ENCODE measurements at regions not wholly inside any gene's neighbourhood (a gene's known extent, or its start where the extent isn't known, plus 50 kb on each side); places are given as distances from the start of the nearest gene placed in this dataset.
A peak's percentile ranks its signal among the peaks of the same experiment; 100 is the strongest.
"Not testable (repeated sequence)": the region's sequence is repeated elsewhere in the genome, so short reads cannot be mapped to it uniquely, and the experiment has no call there.

DNA sequence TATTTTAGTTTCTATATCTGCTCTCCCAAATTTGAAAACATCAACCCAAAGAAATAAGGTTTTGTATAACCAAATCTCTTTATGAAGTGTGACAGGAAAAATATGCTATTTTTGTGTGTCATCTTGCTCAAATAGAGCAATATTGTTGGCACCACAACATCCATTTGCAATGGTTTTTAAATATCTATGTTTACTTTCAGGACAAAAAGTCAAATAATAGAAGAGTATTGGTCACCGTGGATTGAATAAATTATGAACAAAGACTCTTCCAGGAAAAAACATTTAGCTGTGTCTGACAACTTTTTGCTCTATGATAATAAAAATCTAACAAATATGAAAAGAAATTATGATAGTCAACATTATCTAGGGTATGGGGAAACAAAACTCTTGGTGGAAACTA is 439.2 kb downstream of the BTG1 start:
- no peaks in the 10 kb centered on the region for H3K27me3 Mint-ChIP-seq (ENCODE audit: low read depth)
- H3K9me3 Mint-ChIP-seq = no peaks in the 10 kb centered on the region
- H3K4me1 Mint-ChIP-seq = peaks cover 4% of the 10 kb centered on the region
- H3K36me3 Mint-ChIP-seq (ENCODE audit: low read depth) = no peaks in the 10 kb centered on the region
- DNase-seq (ENCODE audit: low read depth, low spot score) = no peak
- TF ChIP-seq, protein P1, sequence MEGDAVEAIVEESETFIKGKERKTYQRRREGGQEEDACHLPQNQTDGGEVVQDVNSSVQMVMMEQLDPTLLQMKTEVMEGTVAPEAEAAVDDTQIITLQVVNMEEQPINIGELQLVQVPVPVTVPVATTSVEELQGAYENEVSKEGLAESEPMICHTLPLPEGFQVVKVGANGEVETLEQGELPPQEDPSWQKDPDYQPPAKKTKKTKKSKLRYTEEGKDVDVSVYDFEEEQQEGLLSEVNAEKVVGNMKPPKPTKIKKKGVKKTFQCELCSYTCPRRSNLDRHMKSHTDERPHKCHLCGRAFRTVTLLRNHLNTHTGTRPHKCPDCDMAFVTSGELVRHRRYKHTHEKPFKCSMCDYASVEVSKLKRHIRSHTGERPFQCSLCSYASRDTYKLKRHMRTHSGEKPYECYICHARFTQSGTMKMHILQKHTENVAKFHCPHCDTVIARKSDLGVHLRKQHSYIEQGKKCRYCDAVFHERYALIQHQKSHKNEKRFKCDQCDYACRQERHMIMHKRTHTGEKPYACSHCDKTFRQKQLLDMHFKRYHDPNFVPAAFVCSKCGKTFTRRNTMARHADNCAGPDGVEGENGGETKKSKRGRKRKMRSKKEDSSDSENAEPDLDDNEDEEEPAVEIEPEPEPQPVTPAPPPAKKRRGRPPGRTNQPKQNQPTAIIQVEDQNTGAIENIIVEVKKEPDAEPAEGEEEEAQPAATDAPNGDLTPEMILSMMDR (conservative IDR thresholded peaks at IDR 0.05) = no peak
- H3K27ac Mint-ChIP-seq (ENCODE audit: unreplicated experiment) = no peak overlapping the region
- no peak overlapping the region for H3K4me3 Mint-ChIP-seq

DNA sequence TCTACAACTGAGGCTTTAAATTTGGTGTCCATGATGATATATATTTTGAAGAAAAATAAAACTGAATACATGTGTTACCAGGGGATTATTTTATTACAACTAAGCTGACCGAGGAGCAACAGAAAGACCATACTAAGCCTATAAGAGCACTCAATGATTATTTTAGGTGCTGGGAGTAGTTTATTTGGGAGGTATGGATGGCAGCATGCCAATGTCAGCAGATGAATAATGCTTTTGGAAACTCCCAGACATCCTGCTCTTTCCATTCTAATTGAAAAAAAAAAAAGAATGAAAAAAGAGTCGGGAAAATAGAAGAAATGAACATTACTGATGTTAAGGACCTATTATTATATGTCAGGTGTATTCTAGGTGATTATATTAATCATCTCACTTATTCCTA is 441.2 kb downstream of the BTG1 start:
- no peaks in the 10 kb centered on the region for H3K9me3 Mint-ChIP-seq
- TF ChIP-seq, protein P1 (conservative IDR thresholded peaks at IDR 0.05) = no peak
- no peak overlapping the region for H3K4me3 Mint-ChIP-seq
- no peaks in the 10 kb centered on the region for H3K36me3 Mint-ChIP-seq (ENCODE audit: low read depth)
- H3K4me1 Mint-ChIP-seq = peaks cover 4% of the 10 kb centered on the region
- no peak overlapping the region for H3K27ac Mint-ChIP-seq (ENCODE audit: unreplicated experiment)
- H3K27me3 Mint-ChIP-seq (ENCODE audit: low read depth) = no peaks in the 10 kb centered on the region
- DNase-seq (ENCODE audit: low read depth, low spot score) = no peak

DNA sequence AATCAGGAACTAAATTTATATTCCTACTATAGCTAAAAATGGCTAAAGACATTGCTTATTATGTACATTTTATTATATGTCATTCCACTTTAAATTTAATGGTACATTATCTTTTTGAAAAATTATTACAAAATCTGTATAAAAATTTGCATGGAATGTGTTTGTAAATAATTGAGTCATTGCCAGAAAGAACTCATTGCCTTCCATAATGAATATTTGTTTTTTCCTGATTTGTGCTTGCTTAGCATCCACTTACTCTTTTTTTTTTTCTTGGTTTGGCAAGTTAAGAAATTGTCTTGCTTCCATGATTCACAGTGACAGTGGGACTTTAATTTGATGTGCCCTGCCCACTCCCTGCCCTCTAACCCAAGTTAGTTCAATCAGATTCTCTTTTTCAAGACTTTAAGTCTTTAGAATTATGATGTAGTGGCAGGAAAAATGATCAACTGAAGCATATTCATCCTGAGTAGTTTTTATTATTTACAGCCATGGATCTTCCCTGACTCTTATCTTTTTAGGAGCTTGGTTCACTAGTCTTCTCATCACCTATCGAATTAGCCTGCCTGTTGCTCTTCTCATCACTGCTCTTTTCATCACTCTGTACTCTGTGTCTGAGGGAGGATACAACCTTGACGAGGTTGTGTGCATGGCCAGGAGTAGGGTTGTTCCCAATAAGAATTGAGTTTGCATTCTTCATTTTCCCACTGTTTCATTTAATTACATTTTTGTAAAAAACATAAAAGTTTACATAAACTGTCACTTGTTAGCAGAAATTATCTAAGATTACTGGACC is 442.0 kb downstream of the BTG1 start:
- Mint-ChIP-seq H3K27ac (ENCODE audit: unreplicated experiment) (no peak overlapping the region), H3K9me3 (peaks cover 6% of the 10 kb centered on the region), H3K4me1 (peaks cover 4% of the 10 kb centered on the region), H3K4me3 (no peak overlapping the region), H3K36me3 (ENCODE audit: low read depth) (peaks cover 3% of the 10 kb centered on the region), H3K27me3 (ENCODE audit: low read depth) (no peaks in the 10 kb centered on the region)
- TF ChIP-seq, protein P1 (conservative IDR thresholded peaks at IDR 0.05) = no peak
- no peak for DNase-seq (ENCODE audit: low read depth, low spot score)

DNA sequence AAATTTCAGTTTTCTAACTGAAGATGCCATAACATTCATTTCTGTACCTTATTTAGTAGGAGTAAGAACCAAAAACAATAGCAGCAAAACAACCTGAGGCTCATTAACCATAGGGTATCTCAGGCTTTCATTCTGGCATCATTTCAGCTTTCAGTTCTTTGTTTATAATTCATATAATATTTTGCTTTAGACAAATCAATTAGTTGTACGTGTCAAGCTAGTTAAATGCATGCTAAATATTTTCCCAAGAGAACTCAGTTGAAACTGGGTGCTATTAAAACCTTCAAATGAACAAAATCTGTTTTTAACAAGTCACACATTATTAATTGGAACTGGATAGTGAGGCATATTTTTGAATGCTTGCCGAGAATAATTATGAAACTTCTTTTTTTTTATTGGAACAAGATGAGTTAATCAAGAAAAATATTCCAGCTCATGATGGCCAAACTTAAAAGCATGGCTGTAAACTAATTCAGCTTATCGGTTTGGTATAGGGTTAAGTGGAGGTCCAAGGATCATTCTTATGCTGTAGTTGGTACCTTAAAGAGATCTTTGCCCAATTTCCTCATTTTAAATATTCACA is 442.7 kb downstream of the BTG1 start:
- Mint-ChIP-seq H3K4me3 (no peak overlapping the region), H3K36me3 (ENCODE audit: low read depth) (peaks cover 3% of the 10 kb centered on the region), H3K9me3 (peaks cover 7% of the 10 kb centered on the region), H3K27ac (ENCODE audit: unreplicated experiment) (no peak overlapping the region), H3K4me1 (peaks cover 4% of the 10 kb centered on the region), H3K27me3 (ENCODE audit: low read depth) (no peaks in the 10 kb centered on the region)
- TF ChIP-seq, protein P1 (conservative IDR thresholded peaks at IDR 0.05) = no peak
- DNase-seq (ENCODE audit: low read depth, low spot score) = no peak

DNA sequence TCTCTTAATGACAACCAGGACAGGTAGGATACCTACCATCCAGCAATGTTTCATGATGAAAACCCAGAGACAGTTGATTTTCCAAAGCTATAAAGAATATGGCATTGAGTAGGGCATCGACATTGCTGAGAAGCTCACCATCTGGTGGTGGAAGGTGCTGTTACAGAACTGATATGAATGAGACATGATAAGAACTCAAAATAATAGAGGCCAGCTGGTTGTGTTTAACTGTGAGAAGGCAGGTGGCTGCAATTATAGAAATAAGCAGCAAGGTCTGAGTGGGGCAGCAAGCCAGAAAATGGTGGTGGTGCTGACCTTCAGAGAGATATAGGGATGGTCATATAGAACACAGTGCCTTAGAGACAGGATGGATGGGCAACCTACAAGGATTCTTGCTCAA is 449.7 kb downstream of the BTG1 start:
- H3K9me3 Mint-ChIP-seq = peaks cover 19% of the 10 kb centered on the region
- H3K4me1 Mint-ChIP-seq = no peaks in the 10 kb centered on the region
- DNase-seq (ENCODE audit: low read depth, low spot score) = no peak
- H3K27ac Mint-ChIP-seq (ENCODE audit: unreplicated experiment) = no peak overlapping the region
- peaks cover 6% of the 10 kb centered on the region for H3K36me3 Mint-ChIP-seq (ENCODE audit: low read depth)
- H3K27me3 Mint-ChIP-seq (ENCODE audit: low read depth) = no peaks in the 10 kb centered on the region
- no peak overlapping the region for H3K4me3 Mint-ChIP-seq
- TF ChIP-seq, protein P1 (conservative IDR thresholded peaks at IDR 0.05) = no peak

DNA sequence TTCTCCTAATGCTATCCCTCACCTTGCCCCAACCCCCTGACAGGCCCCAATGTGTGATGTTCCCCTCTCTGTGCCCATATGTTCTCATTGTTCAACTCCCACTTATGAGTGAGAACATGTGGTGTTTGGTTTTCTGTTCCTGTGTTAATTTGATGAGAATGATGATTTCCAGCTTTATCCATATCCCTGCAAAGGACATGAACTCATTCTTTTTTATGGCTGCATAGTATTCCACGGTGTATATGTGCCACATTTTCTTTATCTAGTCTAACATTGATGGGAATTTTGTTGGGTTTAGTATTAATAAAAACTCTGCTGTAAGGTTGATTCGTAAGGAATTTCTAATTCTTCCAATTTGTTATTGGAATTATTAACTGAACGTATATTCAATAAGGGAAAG is 450.2 kb downstream of the BTG1 start:
- H3K4me3 Mint-ChIP-seq; DNase-seq (ENCODE audit: low read depth, low spot score); H3K4me1 Mint-ChIP-seq; H3K36me3 Mint-ChIP-seq (ENCODE audit: low read depth); H3K27me3 Mint-ChIP-seq (ENCODE audit: low read depth): not testable (repeated sequence)
- Mint-ChIP-seq H3K9me3 (peaks cover 19% of the 10 kb centered on the region), H3K27ac (ENCODE audit: unreplicated experiment) (peak overlapping the region; percentile 40)
